Parathyroid adenoma (tissue), 2 donors: ENCODE measurements at regions not wholly inside any gene's neighbourhood (a gene's known extent, or its start where the extent isn't known, plus 50 kb on each side); places are given as distances from the start of the nearest gene placed in this dataset.

Experiments
- H2AFZ ChIP-seq: fragments of 300-600 bp; sonication (generic); one replicate; pipeline ENCODE4 v1.7.0; 2017; ENCODE audit warnings: antibody characterized with exemption, mild to moderate bottlenecking
- H3K27ac ChIP-seq: fragments of 300-600 bp; sonication (generic); one replicate; pipeline ENCODE4 v1.7.0; 2017
- H3K27me3 ChIP-seq: fragments of 300-600 bp; sonication (generic); one replicate; pipeline ENCODE4 v1.7.0; 2017; ENCODE audit warnings: low read length; ENCODE audit not compliant: control insufficient read depth, insufficient read depth
- H3K36me3 ChIP-seq: fragments of 300-600 bp; sonication (generic); one replicate; pipeline ENCODE4 v1.7.0; 2017; ENCODE audit warnings: low read length; ENCODE audit not compliant: control insufficient read depth, insufficient read depth
- H3K4me1 ChIP-seq: fragments of 300-600 bp; sonication (generic); one replicate; pipeline ENCODE4 v1.7.0; 2017; ENCODE audit warnings: control low read depth
- H3K4me2 ChIP-seq: fragments of 300-600 bp; sonication (generic); one replicate; pipeline ENCODE4 v1.7.0; 2017; ENCODE audit warnings: low read length
- H3K4me3 ChIP-seq: fragments of 300-600 bp; sonication (generic); one replicate; pipeline ENCODE4 v1.7.0; 2017; ENCODE audit warnings: low read depth, low read length
- H3K79me2 ChIP-seq: fragments of 300-600 bp; sonication (generic); one replicate; pipeline ENCODE4 v1.7.0; 2017; ENCODE audit warnings: control low read depth
- H3K9ac ChIP-seq: fragments of 300-600 bp; sonication (generic); one replicate; pipeline ENCODE4 v1.7.0; 2017; ENCODE audit warnings: mild to moderate bottlenecking
- H3K9me3 ChIP-seq: fragments of 300-600 bp; sonication (generic); one replicate; pipeline ENCODE4 v1.7.0; 2017; ENCODE audit warnings: low read length; ENCODE audit not compliant: control insufficient read depth
- TF ChIP-seq, protein P1 (sequence below): fragments of 300-600 bp; sonication (generic); IDR thresholded peaks from one replicate; pipeline ENCODE4 v1.7.0; 2017; ENCODE audit warnings: antibody characterized with exemption, mild to moderate bottlenecking
- donor health status: primary hyperparathyroidism.

DNA sequence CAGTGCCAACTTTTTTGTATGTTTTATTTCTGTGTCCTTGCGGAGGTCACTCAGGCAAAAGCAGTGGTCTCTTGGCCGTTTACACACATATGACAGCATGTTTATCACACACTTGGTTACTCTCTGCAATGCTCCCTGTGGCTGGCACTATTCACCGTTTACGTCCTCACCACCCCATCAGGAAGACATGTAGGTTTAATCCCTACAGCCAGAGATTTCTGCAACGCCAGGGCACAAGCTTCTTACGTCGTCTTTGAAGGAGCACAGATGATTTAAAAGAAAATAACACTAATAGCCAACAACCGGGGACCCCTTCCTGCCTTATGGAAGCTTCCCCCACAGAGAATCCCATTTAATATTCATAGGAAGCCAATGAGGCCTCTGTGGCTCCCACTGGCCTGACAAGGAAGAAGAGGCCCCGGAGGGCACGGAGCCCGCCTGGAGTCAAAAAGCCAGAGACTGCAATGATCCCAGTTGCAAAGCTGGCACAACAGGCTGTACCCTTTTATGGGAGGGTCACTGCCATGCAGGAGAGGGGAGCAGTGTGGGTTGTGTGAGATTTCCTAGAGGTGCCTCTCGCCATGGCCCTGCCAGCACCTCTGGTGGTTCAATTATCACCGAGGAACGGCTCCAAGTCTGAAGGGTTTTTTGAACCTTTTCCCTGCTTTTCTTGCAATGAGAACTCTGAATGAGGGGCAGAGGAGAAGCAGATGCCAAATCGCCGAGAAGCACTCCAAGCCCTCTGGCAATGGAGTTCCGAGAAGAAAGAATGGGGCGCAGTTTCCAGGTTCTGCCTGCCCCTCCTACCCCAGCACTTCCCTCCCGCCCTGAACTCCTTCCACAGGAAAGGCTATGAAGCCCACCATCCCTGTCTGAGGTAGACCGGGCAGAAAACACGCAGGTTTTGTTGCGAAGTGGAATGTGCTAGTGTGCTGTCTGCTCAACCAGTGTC is 96.2 kb downstream of the THBS2 start:
- no peak overlapping the region for H2AFZ ChIP-seq
- no peaks in the 10 kb centered on the region for H3K4me1 ChIP-seq
- no peaks in the 10 kb centered on the region for H3K36me3 ChIP-seq
- no peak overlapping the region for H3K4me2 ChIP-seq
- no peak overlapping the region for H3K4me3 ChIP-seq
- no peak overlapping the region for H3K27ac ChIP-seq
- H3K27me3 ChIP-seq, result no peaks in the 10 kb centered on the region
- H3K9me3 ChIP-seq, result no peaks in the 10 kb centered on the region
- H3K79me2 ChIP-seq, result no peaks in the 10 kb centered on the region
- no peak overlapping the region for H3K9ac ChIP-seq
- TF ChIP-seq, protein P1, sequence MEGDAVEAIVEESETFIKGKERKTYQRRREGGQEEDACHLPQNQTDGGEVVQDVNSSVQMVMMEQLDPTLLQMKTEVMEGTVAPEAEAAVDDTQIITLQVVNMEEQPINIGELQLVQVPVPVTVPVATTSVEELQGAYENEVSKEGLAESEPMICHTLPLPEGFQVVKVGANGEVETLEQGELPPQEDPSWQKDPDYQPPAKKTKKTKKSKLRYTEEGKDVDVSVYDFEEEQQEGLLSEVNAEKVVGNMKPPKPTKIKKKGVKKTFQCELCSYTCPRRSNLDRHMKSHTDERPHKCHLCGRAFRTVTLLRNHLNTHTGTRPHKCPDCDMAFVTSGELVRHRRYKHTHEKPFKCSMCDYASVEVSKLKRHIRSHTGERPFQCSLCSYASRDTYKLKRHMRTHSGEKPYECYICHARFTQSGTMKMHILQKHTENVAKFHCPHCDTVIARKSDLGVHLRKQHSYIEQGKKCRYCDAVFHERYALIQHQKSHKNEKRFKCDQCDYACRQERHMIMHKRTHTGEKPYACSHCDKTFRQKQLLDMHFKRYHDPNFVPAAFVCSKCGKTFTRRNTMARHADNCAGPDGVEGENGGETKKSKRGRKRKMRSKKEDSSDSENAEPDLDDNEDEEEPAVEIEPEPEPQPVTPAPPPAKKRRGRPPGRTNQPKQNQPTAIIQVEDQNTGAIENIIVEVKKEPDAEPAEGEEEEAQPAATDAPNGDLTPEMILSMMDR, result no peak

DNA sequence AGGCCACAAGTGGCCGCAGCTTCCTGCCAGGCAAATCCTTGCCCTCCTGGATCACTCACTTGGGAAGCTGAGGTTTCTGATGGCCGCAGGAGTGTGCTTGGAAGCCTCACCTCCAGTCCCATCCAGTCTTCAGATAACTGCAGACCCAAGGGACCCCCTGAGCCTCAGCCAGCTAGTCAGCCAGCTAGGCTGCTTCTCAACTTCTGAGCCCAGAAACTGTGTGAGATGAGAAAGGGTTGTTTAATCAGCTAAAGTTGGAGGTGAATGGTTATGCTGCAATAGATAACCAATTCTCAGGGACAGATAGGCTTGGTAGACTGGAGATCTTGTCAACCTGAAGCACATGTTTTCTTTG is 96.9 kb downstream of the THBS2 start:
- Histone ChIP-seq H3K4me1 (no peaks in the 10 kb centered on the region), H3K27ac (no peak overlapping the region), H3K4me3 (no peak overlapping the region), H3K4me2 (no peak overlapping the region), H3K79me2 (no peaks in the 10 kb centered on the region), H3K27me3 (no peaks in the 10 kb centered on the region), H2AFZ (no peak overlapping the region), H3K36me3 (no peaks in the 10 kb centered on the region), H3K9me3 (no peaks in the 10 kb centered on the region), H3K9ac (no peak overlapping the region)
- TF ChIP-seq, protein P1, result no peak

DNA sequence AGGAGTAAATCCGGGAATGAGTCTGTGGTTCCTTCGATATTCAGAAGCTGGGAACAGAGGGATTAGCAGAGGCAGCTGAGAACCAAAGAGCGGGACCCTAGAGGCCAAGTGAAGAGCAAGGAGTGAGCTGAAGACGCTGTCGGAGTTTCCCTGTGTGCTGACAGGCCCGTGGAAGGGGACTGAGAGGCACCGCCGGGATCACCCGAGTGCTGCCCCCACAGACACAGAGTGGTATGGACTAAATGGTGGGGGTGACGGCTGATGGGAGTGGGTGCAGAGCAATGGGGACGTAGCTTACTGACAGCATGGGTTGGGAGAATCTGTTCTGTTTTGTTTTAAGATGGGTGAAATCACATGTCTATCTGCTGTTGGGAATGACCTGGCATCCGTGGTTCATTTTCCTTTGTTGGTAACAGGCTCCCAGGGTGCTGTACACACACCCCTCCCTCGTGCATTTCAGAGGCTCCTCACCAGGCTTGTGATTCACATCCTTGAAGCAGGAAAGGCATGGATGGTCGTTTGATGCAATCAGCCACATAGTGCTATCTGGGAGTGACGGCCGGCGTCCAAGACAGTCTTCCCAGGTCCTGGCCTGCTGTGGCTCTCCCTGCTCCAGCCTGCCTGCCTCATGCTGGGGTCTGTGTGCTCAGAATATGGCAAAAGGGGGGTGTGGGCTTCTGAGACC is 97.4 kb downstream of the THBS2 start:
- H3K4me1 ChIP-seq, result no peaks in the 10 kb centered on the region
- no peaks in the 10 kb centered on the region for H3K79me2 ChIP-seq
- no peaks in the 10 kb centered on the region for H3K27me3 ChIP-seq
- no peak overlapping the region for H2AFZ ChIP-seq
- H3K9me3 ChIP-seq, result no peaks in the 10 kb centered on the region
- TF ChIP-seq, protein P1, result no peak
- no peak overlapping the region for H3K27ac ChIP-seq
- no peak overlapping the region for H3K9ac ChIP-seq
- no peak overlapping the region for H3K4me3 ChIP-seq
- H3K36me3 ChIP-seq, result no peaks in the 10 kb centered on the region
- no peak overlapping the region for H3K4me2 ChIP-seq

DNA sequence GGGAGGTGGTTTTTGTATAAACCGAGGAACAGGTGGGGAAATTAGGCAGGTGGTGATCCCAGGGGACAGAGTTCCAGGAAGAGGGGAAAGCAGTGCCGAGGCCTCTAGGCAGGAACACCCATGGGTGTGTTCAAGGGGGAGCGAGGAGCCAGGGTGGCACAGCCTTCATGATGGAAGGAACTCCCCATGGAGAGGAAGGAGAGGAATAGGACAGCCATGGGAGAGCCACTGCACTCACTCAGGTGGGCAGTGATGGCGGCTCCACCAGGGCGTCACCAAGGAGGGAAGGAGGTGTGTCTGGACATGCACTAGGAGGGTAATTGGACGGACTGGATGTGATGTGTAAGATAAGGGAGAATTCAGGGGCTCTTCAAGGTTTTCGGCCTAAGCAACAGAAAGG is 98.2 kb downstream of the THBS2 start:
- TF ChIP-seq, protein P1, result no peak
- no peak overlapping the region for H3K4me2 ChIP-seq
- no peak overlapping the region for H3K27ac ChIP-seq

More for the DNA sequence above, 98.2 kb downstream of the THBS2 start:
- H3K36me3 ChIP-seq, result no peaks in the 10 kb centered on the region
- no peak overlapping the region for H2AFZ ChIP-seq
- H3K9me3 ChIP-seq, result no peaks in the 10 kb centered on the region
- no peak overlapping the region for H3K4me3 ChIP-seq
- H3K9ac ChIP-seq, result no peak overlapping the region
- H3K79me2 ChIP-seq, result no peaks in the 10 kb centered on the region
- no peaks in the 10 kb centered on the region for H3K27me3 ChIP-seq
- H3K4me1 ChIP-seq, result no peaks in the 10 kb centered on the region
